ENCODE measurements at regions not wholly inside any gene's neighbourhood (a gene's known extent, or its start where the extent isn't known, plus 50 kb on each side); places are given as distances from the start of the nearest gene placed in this dataset.

DNA sequence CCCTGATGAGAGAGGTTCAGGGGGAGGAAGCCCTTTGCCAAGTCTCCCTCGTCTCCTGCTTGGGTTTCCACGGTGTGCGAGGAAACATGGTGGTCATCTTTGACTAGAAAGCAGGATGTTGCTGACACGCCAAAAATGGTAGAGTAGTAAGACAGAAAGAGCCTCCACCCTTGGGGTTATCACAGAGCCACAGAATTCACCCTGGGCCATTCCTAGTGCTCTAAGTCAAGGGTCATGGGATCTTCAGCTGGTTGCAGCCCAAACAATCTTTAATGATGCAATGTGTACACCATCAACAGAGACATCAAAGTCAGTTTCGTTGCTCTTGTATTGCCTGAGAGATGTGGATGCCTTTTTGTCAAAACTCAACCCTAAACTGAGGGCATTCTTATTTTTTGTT, 201.9 kb downstream of the LY86 start:
- H3K27me3 Mint-ChIP-seq = no peaks in the 10 kb centered on the region
- H3K9me3 Mint-ChIP-seq = no peaks in the 10 kb centered on the region
- H3K27ac Mint-ChIP-seq = peak overlapping the region; percentile 77
- H3K36me3 Mint-ChIP-seq (ENCODE audit: low read depth) = peaks cover 99% of the 10 kb centered on the region
- intact Hi-C loops (cut with micrococcal nuclease) = loop anchor here (5.0 kb wide), 1 partner anchor 317 kb away; the partner anchor contains the start of gene RREB1
- peaks cover 94% of the 10 kb centered on the region for H3K4me1 Mint-ChIP-seq (ENCODE audit: low read depth)
- no peak overlapping the region for H3K4me3 Mint-ChIP-seq

DNA sequence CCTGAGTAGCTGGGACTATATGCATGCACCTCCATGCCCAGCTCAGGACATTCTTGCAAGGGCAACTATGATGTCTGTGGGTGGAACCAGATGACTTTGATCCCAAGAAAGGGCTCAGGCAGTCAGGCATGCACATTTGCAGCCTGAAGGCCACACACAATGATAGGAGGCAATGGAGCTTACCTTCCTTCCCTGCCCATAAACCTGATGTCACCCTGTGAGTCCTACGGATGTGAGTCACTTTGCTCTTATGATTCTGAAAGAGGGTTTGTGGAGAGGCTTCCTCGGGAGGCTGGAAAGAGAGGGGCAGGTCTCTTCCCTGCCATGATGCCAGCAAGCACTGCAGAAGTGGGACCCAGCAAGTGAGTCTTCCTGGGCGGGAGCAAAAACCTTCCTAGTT, 202.4 kb downstream of the LY86 start:
- Mint-ChIP-seq H3K9me3 (no peaks in the 10 kb centered on the region), H3K27me3 (no peaks in the 10 kb centered on the region), H3K27ac (peak overlapping the region; percentile 98), H3K4me1 (ENCODE audit: low read depth) (peaks cover 93% of the 10 kb centered on the region), H3K4me3 (no peak overlapping the region), H3K36me3 (ENCODE audit: low read depth) (peaks cover 99% of the 10 kb centered on the region)
- intact Hi-C loops (cut with micrococcal nuclease) = loop anchor here (5.0 kb wide), 1 partner anchor 316 kb away; the partner anchor contains the start of gene RREB1

DNA sequence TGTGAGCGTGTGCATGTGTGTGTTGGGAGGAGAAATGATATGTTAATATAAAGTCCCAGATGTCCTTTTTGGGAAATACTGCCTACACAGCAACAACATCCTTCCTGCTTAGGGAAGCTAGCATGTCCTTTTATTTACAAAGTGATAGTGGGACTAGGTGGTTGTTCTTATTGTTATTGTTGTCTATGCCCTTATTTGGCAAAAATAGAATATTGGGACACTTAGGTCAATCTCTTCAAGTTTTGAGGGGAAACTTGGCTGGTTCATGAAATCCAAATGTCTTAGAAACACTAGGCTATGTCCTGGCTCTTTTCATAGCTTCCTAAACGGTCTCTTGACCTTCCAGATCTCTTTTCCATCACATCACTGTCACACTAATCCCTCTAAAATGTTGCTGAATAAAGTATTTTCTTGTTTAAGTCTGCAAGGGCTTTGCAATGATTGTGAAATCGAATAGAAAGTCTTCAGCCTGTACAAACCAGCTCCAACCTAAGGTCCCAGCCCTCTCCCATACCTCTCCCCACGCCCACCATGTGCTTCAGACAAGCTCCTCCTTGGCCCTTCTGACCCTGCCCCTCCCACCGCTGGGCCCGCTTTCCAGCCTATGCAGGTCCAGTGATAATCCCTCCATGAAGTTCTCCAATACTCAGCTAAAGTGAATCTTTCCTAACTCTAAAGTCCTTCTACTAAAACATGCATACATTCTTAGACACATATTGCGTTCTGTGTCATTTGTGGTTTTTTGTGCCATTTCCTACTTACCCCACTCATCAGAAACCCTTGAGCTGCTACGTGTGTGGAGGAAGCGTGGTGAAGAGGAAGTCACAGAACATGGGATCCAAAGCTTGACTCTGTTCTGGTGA, 205.1 kb downstream of the LY86 start:
- Mint-ChIP-seq H3K4me3 (peak overlapping the region; percentile 71), H3K4me1 (ENCODE audit: low read depth) (peaks cover 95% of the 10 kb centered on the region), H3K36me3 (ENCODE audit: low read depth) (peaks cover 99% of the 10 kb centered on the region), H3K27ac (peak overlapping the region; percentile 98), H3K27me3 (no peaks in the 10 kb centered on the region), H3K9me3 (no peaks in the 10 kb centered on the region)
- intact Hi-C loops (cut with micrococcal nuclease) = loop anchor here (2.0 to 5.0 kb wide), 2 partner anchors 43 to 314 kb away; partner anchors contain the start of gene RREB1

DNA sequence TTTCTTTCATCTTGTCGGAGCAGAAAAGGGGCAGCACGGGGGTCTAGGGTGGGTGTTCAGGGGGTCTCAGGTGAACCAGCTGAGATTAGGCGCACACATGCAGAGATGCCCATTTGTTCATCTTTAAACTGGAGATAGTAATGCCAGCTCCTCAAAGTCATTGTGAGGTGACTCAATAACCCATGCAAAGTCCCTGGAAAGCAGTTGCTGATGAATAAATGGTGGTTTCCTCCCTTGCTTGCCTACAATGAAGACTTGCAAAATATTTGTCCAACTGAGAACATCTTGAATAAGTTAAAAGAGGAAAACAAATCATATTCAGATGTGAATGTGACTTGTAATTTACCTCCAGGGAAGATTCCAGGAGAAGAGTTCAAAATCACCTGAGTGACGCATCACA, 206.9 kb downstream of the LY86 start:
- no peaks in the 10 kb centered on the region for H3K9me3 Mint-ChIP-seq
- no peaks in the 10 kb centered on the region for H3K27me3 Mint-ChIP-seq
- peaks cover 93% of the 10 kb centered on the region for H3K4me1 Mint-ChIP-seq (ENCODE audit: low read depth)
- H3K27ac Mint-ChIP-seq = peak overlapping the region; percentile 98
- H3K36me3 Mint-ChIP-seq (ENCODE audit: low read depth) = peaks cover 99% of the 10 kb centered on the region
- no peak overlapping the region for H3K4me3 Mint-ChIP-seq
- intact Hi-C loops (cut with micrococcal nuclease) = loop anchor here (2.0 to 5.0 kb wide), 2 partner anchors 45 to 257 kb away; no protein-coding TSS in a partner anchor

DNA sequence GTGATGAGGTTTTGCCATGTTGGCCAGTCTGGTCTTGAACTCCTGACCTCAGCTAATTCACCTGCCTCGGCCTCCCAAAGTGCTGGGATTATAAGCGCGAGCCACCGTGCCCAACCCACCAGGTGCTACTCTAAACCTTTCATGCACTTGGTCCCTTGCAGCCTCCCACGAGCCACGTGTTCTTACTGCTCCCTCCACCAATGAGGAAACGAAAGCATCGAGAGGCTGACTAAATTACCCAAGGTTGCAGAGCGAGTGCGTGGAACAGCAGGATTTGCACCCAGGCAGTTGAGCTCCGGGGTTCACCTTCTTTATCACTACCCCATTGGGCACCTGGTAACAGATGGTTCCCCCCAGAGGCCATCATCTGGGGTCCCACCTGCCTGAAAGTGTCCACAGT, 208.3 kb downstream of the LY86 start:
- peak overlapping the region; percentile 92 for H3K27ac Mint-ChIP-seq
- no peaks in the 10 kb centered on the region for H3K9me3 Mint-ChIP-seq
- peaks cover 93% of the 10 kb centered on the region for H3K4me1 Mint-ChIP-seq (ENCODE audit: low read depth)
- intact Hi-C loops (cut with micrococcal nuclease) = loop anchor here (5.0 kb wide), 1 partner anchor 255 kb away; no protein-coding TSS in a partner anchor
- peak overlapping the region; percentile 86 for H3K4me3 Mint-ChIP-seq
- H3K27me3 Mint-ChIP-seq = no peaks in the 10 kb centered on the region
- H3K36me3 Mint-ChIP-seq (ENCODE audit: low read depth) = peaks cover 90% of the 10 kb centered on the region

DNA sequence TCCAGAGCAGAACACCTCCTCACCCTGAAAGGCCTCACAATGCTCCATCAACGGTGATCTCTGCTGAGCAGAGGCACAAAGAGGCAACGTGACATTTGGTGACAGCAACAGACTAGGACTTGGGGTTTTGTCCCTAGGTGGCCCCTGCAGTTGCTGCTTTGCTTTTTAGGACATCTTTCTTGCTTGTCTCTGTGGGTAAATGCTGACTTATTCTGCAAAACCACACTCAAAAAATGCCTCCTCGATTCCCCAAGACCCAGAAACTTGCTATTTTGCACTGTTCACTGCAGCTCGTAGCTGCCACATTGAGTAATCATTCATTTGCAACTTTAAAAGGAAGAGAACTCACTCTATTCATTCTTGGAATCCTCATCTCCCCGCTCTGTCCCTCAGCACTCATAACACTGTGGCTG, 209.9 kb downstream of the LY86 start:
- Mint-ChIP-seq H3K27ac (peak overlapping the region; percentile 92), H3K36me3 (ENCODE audit: low read depth) (peaks cover 80% of the 10 kb centered on the region), H3K4me3 (peak overlapping the region; percentile 86), H3K4me1 (ENCODE audit: low read depth) (peaks cover 91% of the 10 kb centered on the region), H3K27me3 (no peaks in the 10 kb centered on the region), H3K9me3 (no peaks in the 10 kb centered on the region)
- intact Hi-C loops (cut with micrococcal nuclease) = loop anchor here (5.0 kb wide), 1 partner anchor 254 kb away; no protein-coding TSS in a partner anchor

DNA sequence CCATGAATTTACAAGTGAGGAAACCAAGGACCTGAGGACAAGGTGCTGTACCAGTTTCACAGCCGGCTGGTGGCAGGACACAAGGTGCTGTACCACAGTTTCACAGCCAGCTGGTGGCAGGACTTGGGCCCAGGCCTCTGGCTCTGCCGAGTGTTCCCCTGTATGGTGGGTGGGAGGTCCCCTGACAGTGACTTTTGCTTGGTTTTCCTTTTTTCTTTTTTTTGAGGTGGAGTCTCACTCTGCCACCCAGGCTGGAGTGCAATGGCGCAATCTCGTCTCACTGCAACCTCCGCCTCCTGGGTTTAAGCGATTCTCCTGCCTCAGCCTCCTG, 212.4 kb downstream of the LY86 start:
- Mint-ChIP-seq H3K4me3 (peak overlapping the region; percentile 86), H3K4me1 (ENCODE audit: low read depth) (peaks cover 94% of the 10 kb centered on the region), H3K27me3 (no peaks in the 10 kb centered on the region), H3K36me3 (ENCODE audit: low read depth) (peaks cover 55% of the 10 kb centered on the region), H3K27ac (peak overlapping the region; percentile 92), H3K9me3 (no peaks in the 10 kb centered on the region)
- intact Hi-C loops (cut with micrococcal nuclease) = loop anchor here (5.0 kb wide), 1 partner anchor 51 kb away; no protein-coding TSS in a partner anchor

DNA sequence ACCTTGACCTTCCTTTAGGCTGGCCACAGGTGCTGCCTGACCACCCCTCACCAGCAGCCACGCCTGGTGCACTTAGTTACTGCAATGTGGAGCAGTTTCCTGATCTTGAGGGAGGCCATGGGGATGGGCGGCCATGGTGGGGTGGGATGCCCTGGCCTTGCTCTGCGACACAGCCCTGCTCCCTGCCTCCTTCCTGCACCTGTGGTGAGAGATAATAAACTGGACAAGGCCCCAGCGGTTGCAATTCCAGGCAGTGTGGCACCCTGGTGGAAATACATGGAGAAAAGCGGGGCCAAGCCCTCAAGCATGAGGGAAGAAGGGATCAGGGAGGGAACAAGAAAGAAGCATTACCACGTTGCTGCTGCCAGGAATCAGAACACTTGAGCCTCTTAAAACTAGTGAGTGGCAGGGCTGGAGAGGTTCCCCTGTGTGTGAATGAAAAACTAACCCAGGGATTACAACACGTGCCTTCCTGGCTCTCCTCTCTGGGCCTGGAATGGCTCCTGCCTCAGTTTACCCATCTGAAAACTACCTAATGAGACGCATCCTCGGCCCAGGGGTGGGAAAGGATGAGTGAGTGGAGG, 213.2 kb downstream of the LY86 start:
- peaks cover 47% of the 10 kb centered on the region for H3K36me3 Mint-ChIP-seq (ENCODE audit: low read depth)
- intact Hi-C loops (cut with micrococcal nuclease) = loop anchor here (5.0 kb wide), 1 partner anchor 51 kb away; no protein-coding TSS in a partner anchor
- peak overlapping the region; percentile 92 for H3K27ac Mint-ChIP-seq
- H3K9me3 Mint-ChIP-seq = no peaks in the 10 kb centered on the region
- no peaks in the 10 kb centered on the region for H3K27me3 Mint-ChIP-seq
- peaks cover 94% of the 10 kb centered on the region for H3K4me1 Mint-ChIP-seq (ENCODE audit: low read depth)
- H3K4me3 Mint-ChIP-seq = peak overlapping the region; percentile 86

DNA sequence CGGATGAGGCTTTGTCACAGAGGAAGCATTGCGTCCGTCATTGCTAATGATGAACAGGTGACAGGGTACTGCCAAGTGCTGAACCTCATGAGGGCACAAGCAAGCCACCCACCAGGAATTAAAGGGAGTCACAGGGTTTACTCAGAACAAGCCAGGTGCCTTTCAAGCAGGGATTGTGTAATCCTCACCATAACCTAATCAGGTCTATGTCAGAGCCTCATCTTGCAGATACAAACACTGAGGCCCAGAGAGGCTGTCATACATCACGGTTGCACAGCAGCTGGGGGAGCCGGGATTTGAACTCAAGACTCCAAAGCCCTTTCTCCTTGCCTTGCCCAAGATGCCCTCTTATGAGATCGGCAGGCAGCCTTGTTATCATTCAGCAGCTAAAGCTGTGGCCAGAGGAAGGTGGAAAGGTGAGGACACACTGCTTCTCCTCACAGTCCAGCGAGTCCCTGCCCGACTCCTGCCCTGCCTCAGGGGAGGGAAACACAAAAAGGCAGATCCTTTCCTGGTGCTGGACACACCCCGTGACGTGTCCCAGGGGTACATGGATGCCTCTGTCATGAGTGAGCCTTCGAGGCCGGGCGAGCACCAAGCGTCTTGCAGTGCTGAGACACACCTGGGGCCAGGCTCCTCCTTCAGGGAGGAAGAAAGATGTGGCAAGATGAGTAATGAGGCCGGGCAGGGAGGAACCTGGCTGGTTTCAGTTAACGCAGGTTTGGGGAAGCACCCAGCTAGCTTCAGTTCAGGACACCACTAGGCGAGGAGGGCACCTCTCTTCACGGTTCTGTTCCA, 214.9 kb downstream of the LY86 start:
- Mint-ChIP-seq H3K27ac (peak overlapping the region; percentile 92), H3K4me1 (ENCODE audit: low read depth) (peaks cover 94% of the 10 kb centered on the region), H3K4me3 (no peak overlapping the region), H3K36me3 (ENCODE audit: low read depth) (peaks cover 31% of the 10 kb centered on the region), H3K27me3 (no peaks in the 10 kb centered on the region), H3K9me3 (no peaks in the 10 kb centered on the region)
- intact Hi-C loops (cut with micrococcal nuclease) = loop anchor here (5.0 kb wide), 1 partner anchor 49 kb away; no protein-coding TSS in a partner anchor

DNA sequence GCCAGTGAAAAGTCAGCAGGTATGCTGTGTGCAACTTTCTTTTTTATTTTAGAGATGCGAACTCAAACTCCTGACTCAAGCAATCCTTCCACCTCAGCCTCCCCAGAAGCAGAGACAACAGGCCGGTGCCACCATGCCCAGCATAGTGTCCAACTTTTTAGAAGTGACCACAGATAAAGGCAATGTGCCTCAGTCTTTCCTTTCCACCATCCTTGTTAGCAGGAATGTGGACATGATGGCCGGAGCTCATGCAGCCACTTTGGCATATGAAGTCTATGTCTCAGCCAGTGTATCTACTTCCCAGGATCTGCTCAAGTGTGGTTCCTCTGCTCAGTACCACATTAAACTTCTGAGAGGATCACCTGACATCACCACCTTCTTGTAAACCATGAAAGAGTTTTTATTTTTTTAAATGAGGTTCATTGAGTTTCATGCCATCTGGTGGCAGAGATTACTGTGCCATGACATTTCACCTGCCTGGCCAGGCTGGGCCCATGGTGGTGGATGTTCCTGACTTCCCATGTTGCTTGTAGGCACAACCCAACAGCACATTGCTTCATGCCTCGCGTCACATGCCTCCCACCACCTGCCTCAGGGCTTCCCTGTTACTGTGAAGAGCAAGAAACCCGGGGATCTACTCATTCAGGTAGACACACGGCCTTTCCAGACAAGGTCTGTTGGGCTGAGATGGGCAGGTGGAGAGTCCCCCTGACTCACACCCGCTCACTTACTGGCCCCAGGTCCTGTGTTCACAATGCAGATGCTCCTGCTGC, 216.5 kb downstream of the LY86 start:
- H3K27me3 Mint-ChIP-seq = no peaks in the 10 kb centered on the region
- H3K9me3 Mint-ChIP-seq = no peaks in the 10 kb centered on the region
- peak overlapping the region; percentile 92 for H3K27ac Mint-ChIP-seq
- no peak overlapping the region for H3K4me3 Mint-ChIP-seq
- H3K36me3 Mint-ChIP-seq (ENCODE audit: low read depth) = peaks cover 16% of the 10 kb centered on the region
- intact Hi-C loops (cut with micrococcal nuclease) = loop anchor here (5.0 kb wide), 2 partner anchors 37 to 47 kb away; no protein-coding TSS in a partner anchor
- peaks cover 95% of the 10 kb centered on the region for H3K4me1 Mint-ChIP-seq (ENCODE audit: low read depth)

DNA sequence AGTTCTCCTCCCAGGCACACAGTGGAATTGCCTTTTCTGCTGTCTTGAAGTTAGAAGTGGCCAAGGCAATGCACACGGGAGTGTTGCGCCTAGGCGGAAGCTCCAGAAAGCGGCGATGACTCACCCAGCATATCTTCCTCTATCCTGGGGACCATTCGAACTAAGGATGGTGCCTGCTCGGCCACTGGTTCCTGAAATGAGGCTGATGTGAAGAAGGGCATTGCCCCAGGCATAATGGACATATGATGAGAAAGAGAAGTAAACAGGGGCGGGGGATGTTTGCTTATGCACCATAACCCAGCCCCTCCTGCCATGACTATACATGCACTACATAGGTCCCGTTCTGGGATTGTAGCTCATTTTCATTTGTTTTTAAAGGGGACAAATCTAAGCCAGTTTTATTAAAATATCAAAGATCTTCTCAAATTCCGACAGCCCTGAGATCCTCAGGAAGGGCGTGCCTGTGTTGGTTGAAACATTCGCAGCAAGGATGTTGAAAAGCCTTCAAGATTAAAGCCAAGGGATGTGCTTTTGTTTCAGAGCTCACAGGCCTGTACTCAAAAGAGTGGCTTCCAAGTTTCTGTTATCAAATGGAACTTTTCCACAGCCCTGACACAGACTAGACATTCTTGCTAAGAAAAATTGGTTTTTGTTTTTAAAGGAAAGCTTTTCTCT, 218.5 kb downstream of the LY86 start:
- intact Hi-C loops (cut with micrococcal nuclease) = loop anchor here (5.0 kb wide), 1 partner anchor 35 kb away; no protein-coding TSS in a partner anchor
- Mint-ChIP-seq H3K36me3 (ENCODE audit: low read depth) (peaks cover 6% of the 10 kb centered on the region), H3K9me3 (no peaks in the 10 kb centered on the region), H3K27me3 (no peaks in the 10 kb centered on the region), H3K4me3 (peak overlapping the region; percentile 34), H3K4me1 (ENCODE audit: low read depth) (peaks cover 96% of the 10 kb centered on the region), H3K27ac (peak overlapping the region; percentile 92)

DNA sequence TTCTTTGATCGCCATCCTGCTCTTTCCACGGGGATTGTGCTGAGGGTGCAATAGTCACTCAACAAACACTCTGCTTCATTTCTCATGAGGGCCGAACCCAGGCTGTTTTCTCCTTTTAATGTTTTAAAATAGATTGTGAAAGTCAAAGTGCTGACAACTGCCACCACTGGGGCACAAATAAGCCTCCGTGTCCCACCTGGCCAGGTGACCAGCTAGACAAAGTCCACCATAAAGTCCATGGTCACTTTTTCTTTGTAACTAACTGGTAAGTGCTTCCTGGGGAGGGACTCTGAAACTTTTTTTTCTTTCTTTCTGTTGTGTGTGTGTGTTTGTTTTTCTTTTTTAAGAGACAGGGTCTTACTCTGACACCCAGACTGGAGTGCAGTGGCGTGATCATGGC, 219.8 kb downstream of the LY86 start:
- intact Hi-C loops (cut with micrococcal nuclease) = loop anchor here (5.0 kb wide), 1 partner anchor 34 kb away; no protein-coding TSS in a partner anchor
- no peaks in the 10 kb centered on the region for H3K36me3 Mint-ChIP-seq (ENCODE audit: low read depth)
- H3K9me3 Mint-ChIP-seq = no peaks in the 10 kb centered on the region
- peak overlapping the region; percentile 92 for H3K27ac Mint-ChIP-seq
- H3K4me3 Mint-ChIP-seq = no peak overlapping the region
- peaks cover 89% of the 10 kb centered on the region for H3K4me1 Mint-ChIP-seq (ENCODE audit: low read depth)
- no peaks in the 10 kb centered on the region for H3K27me3 Mint-ChIP-seq
